Fibroblast of pulmonary artery (primary cell): ENCODE measurements at regions not wholly inside any gene's neighbourhood (a gene's known extent, or its start where the extent isn't known, plus 50 kb on each side); places are given as distances from the start of the nearest gene placed in this dataset.

ENCODE experiments used
- DNase-seq: peaks from one replicate; pipeline ENCODE4 v3.0.0-alpha.2; 2010; ENCODE audit warnings: low read depth
- H3K4me3 ChIP-seq: replicated peaks from 2 replicates; pipeline ENCODE4 v1.5.1; 2011; ENCODE audit warnings: low read depth, mild to moderate bottlenecking, control low read depth, low read length, moderate library complexity
- TF ChIP-seq, protein P1 (sequence below): IDR thresholded peaks from 2 replicates; pipeline ENCODE4 v1.5.1; 2011; ENCODE audit warnings: mild to moderate bottlenecking, control low read depth, low read length, inconsistent platforms; ENCODE audit errors: missing control alignments

DNA sequence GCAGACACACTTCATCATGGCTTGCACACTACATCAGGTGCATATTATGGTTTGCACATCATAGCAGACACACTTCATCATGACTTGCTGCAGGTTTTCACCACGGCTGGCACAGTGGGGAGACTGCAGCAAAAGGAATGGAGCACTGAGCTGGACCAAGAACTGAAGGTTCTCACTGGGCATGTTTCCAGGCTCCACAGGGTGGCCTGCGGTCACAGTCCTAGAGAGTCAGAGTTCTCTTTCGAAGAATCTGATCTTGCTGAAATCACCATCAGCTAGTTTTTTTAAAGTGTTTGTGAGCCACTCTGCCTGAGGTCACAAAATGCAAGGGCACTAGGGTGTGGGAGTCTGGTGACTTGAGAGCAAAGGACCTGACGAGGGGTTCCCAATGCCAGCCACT, 140.4 kb upstream of the NPY start:
- no peak overlapping the region for H3K4me3 ChIP-seq
- TF ChIP-seq, protein P1, sequence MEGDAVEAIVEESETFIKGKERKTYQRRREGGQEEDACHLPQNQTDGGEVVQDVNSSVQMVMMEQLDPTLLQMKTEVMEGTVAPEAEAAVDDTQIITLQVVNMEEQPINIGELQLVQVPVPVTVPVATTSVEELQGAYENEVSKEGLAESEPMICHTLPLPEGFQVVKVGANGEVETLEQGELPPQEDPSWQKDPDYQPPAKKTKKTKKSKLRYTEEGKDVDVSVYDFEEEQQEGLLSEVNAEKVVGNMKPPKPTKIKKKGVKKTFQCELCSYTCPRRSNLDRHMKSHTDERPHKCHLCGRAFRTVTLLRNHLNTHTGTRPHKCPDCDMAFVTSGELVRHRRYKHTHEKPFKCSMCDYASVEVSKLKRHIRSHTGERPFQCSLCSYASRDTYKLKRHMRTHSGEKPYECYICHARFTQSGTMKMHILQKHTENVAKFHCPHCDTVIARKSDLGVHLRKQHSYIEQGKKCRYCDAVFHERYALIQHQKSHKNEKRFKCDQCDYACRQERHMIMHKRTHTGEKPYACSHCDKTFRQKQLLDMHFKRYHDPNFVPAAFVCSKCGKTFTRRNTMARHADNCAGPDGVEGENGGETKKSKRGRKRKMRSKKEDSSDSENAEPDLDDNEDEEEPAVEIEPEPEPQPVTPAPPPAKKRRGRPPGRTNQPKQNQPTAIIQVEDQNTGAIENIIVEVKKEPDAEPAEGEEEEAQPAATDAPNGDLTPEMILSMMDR = no peak
- DNase-seq = no peak

DNA sequence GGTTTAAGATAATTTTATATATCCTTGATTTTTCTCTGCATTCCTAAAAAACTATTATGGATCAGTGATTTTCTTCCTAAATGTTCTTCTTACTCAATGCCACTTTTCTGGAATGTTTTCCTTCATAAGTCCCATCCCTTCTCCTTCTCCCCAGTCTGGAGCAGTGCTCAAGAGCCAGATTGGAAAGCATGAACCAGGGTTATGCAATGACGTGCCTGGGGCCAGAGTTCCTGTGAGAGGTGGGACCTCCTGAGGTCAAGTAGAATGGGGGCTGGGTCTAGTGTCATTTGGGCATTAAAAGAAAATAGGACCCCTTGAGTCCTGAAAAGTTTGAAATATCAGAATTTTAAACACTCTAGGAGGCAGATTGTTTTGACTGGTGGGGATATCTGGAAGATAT, 132.0 kb upstream of the NPY start:
- no peak overlapping the region for H3K4me3 ChIP-seq
- TF ChIP-seq, protein P1 = no peak
- DNase-seq = no peak

DNA sequence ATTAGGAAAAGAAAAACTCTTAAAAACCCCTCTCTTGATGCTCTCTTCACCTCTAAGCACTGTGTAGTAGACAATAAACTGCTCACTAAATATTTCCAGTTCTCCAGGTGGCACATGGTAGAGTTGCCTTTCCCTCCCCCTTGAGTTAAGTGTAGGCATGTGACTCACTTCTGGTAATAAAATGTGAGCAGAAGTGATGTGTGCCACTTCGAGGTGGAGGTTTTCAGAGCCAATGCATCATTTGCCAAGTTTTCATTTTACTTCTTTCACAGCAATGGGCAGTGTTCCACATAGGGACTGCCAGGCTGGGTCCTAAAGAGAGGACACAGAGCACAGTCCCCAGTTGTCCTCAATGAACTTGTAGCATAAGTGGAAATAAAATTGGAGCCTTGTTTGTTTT, 131.6 kb upstream of the NPY start:
- TF ChIP-seq, protein P1 = no peak
- H3K4me3 ChIP-seq = no peak overlapping the region

DNA sequence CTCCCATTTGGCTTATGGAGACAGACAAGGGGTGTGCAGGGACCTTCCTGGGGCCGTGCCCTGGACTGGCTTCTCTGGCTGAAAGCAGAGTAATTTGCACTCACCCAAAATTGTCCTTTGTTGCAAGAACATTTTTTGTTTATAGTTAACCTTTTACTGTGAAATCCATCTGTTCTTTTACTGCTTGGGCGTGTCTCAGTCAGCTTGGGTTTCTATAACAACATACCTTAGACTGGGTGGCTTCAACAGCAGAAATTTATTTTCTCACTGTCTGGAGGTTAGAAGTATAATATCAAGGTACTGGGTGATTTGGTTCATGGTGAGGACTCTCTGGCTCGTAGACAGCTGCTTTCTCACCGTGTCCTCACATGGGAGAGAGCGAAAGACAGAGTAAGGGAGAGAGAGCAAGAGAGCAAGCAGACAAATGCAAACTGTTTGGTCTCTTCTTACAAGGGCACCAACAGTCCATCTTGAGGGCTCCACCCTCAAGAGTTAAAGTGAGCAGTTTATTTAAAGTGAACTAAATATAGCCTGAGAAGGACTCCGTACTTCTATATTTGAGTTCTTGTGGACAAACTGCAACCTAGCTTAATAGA, 131.0 kb upstream of the NPY start:
- no peak overlapping the region for H3K4me3 ChIP-seq

More for the DNA sequence above, 131.6 kb upstream of the NPY start:
- DNase-seq = no peak

DNA sequence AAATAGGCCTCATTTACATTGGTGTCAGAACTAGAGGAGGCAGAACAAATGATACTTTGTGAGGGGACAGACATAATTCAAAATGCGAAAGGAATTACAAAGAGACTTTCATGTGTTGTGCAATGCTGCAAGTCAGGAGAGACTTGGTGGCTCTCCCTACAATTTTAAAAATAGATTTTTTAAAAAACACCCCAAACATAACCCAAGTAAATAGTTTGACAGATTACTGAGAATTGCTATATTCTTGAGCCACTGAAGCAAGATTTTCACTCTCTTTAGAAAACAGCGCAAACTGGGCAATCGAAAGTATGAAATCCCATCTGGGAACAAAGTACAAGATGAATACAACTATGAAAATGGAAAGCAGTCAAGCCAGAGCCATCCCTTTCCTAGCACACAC, 126.3 kb upstream of the NPY start:
- TF ChIP-seq, protein P1 = no peak
- H3K4me3 ChIP-seq = no peak overlapping the region
- no peak for DNase-seq

More for the DNA sequence above, 131.0 kb upstream of the NPY start:
- TF ChIP-seq, protein P1 = no peak
- no peak for DNase-seq

DNA sequence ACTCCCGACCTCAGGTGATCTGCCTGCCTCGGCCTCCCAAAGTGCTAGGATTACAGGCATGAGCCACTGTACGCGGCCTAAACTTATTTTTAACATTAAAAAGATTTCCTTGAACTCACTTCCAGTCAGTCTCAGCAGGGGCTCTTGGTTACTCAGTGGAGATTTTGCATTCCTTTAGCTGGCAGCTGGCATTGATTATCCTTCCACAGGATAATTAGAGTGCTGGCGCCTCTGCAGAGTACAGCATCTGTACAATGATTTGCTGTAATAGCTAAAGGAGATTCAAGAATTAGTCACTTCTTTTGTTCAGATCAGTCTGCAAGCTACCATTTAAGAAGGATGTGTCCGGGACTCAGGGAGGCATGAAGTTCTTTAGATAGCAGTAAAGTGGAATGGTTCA, 125.0 kb upstream of the NPY start:
- no peak for DNase-seq
- TF ChIP-seq, protein P1 = no peak
- no peak overlapping the region for H3K4me3 ChIP-seq

DNA sequence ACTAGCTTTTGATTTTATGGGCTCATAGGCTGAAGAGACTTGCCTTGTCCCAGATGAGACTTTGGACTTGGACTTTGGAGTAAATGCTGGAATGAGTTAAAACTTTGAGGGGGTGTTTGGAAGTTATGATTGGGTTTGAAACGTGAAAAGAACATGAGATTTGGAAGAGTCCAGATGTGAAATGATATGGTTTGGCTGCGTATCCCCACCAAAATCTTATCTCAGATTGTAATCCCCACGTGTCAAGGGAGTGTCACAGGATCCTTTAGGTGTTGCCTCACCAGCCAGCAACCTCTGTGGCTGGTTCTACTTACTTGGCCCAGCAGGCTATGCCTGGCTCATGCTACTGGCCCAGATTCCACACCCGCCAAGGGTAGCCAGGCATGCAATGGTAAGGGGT, 119.6 kb upstream of the NPY start:
- H3K4me3 ChIP-seq = no peak overlapping the region
- DNase-seq = no peak
- TF ChIP-seq, protein P1 = no peak
